SH-SY5Y (cell line): ENCODE measurements at regions not wholly inside any gene's neighbourhood (a gene's known extent, or its start where the extent isn't known, plus 50 kb on each side); places are given as distances from the start of the nearest gene placed in this dataset.

Experiments
- GATA2 ChIP-seq: IDR thresholded peaks from 2 replicates; pipeline ENCODE4 v1.6.1; 2011; ENCODE audit warnings: mild to moderate bottlenecking, low read depth, low read length
- GATA3 ChIP-seq: IDR thresholded peaks from 2 replicates; pipeline ENCODE4 v1.6.1; 2011; ENCODE audit warnings: low read depth, mild to moderate bottlenecking, low read length, moderate library complexity

DNA sequence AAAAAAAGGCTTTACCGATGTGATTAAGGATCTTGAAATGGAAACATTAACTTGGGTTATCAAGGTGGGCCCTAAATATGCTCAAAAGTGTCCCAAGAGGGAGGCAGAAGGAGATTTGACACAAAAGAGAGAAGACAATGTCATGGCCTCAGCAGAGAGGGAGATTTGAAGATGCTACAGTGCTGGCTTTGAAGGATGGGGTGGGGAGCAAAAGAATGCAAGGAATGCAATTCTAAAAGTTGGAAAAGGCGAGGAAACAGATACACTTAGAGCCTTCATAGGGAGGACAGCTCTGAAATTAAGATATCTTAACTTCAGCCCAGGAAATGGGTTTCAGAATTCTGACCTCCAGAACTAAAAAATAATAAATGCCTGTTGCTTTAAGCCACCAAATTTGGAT, 314.5 kb upstream of the CCDC54 start:
- TF ChIP-seq GATA3 (no peak), GATA2 (no peak)

DNA sequence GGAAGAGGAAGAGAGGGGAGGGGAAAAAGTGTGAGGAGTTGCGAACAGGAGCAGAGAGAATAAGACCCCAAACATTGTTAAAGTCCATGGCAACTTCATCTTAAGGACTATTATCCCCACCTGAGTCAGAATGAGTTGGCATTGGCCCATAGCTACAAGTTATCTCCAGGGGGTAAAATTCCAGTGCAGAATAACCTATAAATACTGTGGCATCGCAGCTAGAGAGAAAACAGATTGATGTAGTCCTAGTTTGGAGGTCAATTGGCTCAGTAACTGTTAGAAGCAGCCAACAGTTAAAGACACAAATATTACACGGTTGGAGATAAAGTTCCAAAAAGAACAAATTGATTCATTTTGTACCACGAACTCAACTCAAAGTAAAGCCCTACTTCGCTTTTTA, 313.9 kb upstream of the CCDC54 start:
- TF ChIP-seq GATA3 (no peak), GATA2 (no peak)

DNA sequence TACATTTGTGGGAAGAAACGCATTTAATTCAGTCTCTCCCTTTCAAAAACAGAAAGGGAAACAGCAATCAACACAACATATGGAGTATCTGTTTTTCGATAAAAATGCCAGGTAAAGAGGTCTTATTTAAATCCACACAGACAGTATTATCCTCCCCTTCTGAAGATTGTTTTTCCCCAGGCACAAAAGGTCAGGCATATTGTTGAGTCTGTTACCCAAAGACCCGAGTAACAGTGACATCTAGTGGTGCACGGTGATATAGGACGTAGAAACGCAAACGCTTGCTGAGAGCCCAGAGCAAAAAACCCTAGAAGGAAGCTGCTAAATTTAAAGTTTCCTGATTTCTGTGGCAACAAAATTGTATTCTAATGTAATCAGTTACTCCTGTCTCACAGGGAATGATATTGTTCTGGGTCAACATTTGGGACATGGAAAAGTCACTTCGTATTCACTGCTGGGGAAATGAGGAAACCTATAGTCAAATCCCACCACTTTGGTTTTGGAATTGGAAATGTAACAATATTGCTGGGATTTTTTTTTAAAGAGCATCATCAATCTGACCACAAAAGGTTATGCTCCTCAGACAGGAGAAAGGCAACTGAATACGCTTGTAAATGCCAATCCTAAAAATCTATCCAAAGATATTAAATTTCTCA, 312.7 kb upstream of the CCDC54 start:
- no peak for TF ChIP-seq GATA3
- TF ChIP-seq GATA2: no peak

DNA sequence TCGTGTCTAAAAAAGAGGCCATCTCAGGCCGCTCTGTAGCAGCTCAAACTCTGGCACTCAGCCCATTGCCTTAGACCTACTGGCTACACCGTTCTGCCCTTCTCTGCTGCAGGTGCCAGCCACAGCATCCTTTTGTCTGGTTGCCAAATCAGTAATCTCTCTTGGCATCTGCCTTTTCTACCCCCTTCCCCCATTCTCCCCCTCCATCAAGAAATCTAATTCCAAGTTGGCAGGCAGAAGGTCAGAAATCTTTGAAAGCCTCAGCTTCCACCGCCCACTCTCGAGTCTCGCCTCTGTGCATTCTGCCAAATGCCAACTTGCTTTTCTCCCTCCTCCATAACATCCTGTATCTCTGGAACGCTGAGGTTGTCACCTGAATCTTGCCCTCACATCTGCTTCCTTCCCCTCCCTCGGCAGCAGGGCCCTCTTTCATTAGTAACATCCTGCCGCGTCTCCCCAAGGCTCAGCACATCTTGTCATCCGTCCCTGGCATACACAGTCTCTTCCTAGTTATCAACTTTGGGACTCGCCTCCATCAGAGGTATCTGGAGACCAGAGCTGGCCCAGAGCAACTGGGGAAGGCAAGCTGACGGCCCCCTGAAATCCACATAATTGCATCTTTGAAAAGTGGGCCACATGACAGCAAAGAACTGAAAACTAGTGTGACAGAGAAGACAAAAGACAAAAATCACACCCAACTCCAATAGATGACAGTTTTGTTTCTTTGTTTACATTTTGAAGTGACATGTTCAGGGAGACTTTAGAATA, 312.0 kb upstream of the CCDC54 start:
- TF ChIP-seq GATA3 (no peak), GATA2 (peak; percentile 73)

DNA sequence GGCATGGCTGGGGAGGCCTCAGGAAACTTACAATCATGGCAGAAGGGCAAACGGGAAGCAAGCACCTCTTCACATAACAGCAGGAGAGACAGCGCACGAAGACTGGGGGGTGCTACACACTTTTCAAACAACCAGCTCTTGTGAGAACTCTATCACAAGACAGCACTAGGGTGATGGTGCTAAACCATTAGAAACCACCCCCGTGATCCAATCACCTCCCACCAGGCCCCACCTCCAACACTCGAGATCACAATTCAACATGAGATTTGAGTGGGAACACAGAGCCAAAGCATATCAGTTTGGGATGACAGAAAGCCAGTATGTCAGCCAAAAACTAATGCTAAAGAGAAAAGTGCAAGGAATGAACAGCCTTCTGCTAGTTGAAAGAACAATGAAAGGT, 309.8 kb upstream of the CCDC54 start:
- no peak for TF ChIP-seq GATA3
- TF ChIP-seq GATA2: no peak

DNA sequence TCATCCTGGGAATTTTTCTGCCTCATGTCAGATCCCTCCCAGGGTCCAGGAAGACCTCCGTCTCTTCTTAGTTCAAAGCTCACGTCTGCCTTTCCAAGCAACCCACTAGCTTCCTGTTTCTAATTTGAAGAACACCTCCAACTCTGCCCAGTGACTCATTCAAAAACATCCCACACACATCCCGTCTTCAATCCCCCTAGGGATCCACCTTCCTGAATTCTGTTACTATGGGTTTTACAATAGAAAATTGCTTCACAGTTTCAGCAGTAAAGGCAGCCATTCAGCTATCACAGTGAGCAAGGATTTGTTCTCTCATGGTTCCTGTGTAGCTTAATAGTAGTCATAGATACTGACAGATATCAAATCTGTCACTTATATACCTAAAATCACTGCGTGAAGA, 308.3 kb upstream of the CCDC54 start:
- TF ChIP-seq GATA3 (no peak), GATA2 (no peak)

DNA sequence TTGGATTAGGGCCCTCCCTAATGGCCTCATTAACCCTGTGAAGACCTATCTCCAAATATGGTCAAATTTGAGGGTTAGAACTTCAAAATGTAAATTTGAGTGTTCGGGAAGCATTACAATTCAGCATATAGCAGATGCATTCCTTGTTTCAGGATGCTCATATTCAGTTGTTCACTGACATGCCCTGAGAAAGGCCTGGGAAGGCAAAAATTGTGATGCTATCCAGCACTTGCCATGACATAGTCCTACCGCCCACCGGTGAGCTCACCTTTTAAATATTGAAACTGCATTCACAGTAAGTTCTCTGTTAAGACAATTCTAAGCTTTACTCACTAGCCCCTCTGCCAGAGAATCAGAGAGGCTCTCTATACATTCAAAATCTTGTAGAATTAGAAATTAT, 300.3 kb upstream of the CCDC54 start:
- TF ChIP-seq GATA3 (no peak), GATA2 (no peak)

DNA sequence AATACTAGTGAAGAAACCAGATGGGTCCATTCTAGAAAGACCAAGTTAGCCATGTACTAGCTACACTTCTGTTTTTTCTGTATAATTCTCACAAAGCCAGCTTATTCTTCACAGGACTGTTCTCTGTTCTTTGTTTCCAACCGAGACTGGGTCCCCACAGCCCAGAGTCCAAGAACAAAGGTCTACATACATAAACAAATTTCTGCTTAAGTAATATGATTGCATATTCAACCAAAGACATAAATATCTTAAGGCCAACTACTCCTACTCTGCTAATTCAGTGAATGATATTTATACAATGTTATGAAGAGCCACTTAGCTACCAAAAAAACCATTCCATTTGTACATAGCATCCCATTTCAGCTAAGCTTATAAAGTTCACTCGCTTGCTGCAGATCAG, 299.8 kb upstream of the CCDC54 start:
- TF ChIP-seq GATA3 (no peak), GATA2 (no peak)

DNA sequence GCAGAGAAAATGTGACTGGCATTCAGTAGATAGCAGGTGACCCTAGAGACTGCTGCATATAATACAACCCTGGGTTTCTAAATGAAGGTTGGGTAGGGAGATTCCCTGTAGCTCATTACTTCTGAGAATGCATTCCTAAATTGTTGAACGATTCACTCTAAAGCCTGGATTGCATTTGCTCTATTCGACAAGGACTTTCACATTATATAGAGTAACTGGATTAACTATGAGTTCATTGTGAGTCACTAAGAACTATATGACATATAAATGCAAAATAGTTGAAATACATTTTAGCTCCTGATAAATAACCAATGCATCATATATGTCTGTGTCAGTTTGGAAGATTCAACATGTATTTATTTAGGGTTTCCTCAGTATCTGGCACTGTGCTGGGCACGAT, 294.7 kb upstream of the CCDC54 start:
- no peak for TF ChIP-seq GATA3
- no peak for TF ChIP-seq GATA2

DNA sequence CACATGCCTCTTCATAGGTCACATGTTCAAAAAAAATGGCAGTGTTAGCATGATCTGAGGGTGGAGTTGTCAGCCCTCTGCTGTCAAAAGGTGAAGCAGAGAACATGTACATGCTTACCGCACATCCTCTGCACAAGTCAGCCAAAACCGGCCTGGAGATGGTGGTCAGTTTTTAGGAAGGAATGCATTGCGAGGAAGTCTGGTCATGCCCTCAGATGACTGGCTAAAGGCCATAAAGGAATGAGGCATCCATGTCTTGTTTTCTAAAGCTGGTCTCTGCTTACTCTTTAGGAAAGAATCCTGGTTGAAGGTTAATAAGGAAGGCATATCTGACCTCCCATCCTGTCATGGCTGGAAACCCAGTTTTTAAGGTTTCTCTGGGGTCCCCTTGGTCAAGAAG, 292.0 kb upstream of the CCDC54 start:
- TF ChIP-seq GATA3 (no peak), GATA2 (no peak)

DNA sequence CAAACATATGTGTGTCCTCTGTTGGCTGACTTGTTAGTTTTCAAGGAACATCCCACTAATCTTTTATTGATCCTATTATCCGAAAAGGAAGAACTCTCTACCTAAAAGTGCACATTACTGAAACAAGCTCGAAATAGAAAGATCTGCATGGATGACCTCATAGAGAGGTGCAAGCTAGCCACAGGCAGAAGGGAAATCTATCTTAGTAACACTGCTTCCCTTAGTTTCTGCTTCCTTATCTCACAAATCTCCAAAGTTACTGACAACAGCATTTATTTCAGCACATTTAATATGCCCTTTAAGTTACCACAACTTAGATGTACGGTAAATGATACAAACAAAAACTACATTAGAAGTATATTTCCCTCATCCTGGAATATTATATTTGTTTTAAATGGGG, 285.1 kb upstream of the CCDC54 start:
- no peak for TF ChIP-seq GATA3
- TF ChIP-seq GATA2: no peak

DNA sequence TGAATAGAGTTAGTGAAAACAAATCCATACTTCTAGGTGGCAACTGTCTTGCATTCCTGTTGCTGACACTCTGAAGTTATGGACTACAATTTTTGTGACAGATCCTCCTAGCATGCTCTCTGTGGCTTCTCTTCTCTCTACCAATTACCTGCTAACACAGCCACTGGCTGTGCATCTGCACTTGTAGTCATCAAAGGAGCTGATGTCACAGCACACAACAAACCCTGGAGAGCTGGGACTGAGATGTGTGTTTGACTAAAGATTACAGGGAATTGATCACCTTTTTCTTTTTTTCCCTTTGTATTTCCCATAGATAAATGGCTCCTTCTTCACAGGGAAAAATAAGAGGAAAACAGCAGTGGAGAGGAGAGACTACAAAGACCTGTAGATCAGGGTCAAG, 278.4 kb upstream of the CCDC54 start:
- TF ChIP-seq GATA2 (no peak), GATA3 (no peak)

DNA sequence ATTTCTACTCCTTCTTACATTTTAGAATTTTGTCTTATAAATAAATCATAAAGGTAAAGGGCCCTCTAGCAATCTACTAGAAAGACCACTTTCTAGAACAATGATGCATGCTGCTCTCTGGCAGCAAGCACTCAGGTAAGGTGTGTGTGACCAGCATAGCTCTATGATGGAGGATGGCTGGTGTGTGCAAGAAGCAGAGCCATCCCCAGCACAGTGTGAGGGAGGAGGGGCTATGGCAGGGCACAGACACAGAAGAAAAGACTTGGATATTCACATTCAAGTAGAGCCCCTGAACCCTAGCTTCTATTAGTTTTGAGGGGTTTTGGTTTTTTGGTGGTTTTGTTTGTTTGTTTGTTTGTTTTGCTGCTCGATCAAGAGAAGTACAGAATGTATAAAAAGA, 277.1 kb upstream of the CCDC54 start:
- TF ChIP-seq GATA3 (no peak), GATA2 (no peak)

DNA sequence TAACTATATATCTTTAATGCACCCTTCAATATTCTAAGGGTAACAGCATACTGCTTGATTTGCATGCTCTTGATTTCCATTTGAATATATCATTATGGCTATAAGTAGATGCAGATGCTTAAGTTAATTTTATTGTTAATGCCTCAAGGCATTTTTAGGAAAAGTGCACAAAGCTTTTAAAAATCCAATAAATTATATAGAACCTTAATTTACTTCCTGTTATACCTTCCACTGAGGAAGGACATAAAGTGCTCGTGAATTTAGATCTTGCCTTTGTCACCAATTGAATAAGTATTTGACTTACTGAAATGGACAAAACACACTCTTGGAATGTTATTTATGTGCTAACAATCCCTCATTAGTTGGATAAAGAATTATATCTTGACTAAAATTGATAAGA, 276.7 kb upstream of the CCDC54 start:
- TF ChIP-seq GATA3 (no peak), GATA2 (no peak)

DNA sequence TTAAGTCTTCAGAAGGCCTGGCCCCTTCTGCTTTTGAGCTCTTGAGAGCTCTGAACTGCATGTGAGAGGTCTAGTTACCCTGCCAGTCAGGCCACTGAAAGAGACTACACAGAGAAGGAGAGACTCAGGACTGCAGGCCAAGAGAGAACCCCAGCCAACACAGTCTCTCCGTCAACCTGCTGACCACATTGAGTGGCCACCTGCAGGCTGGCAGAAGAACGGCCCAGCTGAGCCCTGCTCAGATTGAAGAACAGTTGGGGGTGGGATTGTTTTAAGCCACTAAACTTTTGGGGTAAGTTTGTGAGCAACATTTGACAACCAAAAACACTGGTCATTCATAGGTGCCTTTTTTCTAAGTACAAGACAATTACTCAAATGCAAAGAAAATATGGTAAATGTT, 273.5 kb upstream of the CCDC54 start:
- TF ChIP-seq GATA3: no peak
- no peak for TF ChIP-seq GATA2

DNA sequence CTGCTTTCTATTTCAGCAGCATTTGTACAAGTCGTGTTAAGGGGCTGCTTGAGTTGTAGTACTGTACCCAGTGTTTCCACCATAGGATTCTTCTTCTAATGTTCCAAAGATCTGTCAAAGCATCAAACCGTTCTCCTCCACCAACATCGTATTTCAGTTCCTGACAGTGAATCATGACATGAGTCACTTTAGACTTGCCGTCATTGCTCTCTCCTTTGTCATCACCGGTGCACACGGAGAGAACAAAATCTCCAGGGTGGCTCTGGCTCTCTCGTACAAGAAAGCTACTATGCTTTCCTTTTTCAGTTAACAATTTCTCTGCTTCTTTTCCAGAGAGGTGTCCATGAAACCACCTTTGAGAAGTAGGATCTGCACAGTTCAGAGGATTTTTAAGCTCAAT, 270.9 kb upstream of the CCDC54 start:
- TF ChIP-seq GATA2 (no peak), GATA3 (no peak)

DNA sequence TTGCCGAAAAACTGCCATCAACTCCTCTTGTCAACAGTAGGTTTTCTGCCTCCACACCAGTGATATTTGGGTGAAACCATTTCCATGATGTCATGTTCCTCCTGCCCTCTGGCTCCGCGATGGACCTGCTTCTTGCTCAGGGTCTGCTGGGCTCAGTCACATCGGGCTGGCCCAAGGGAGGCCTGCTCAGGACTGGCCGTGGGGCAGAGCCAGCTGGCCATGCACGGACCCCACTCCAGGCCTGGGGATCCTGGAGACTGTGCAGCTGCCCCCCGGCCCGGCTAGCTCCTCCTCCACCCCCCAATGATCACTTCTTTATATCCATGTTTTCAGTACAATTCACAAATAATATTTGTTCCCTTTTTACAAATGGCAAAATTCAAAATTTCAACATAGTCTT, 270.3 kb upstream of the CCDC54 start:
- no peak for TF ChIP-seq GATA3
- TF ChIP-seq GATA2: no peak
